ENCODE measurements at regions not wholly inside any gene's neighbourhood (a gene's known extent, or its start where the extent isn't known, plus 50 kb on each side); places are given as distances from the start of the nearest gene placed in this dataset.

DNA sequence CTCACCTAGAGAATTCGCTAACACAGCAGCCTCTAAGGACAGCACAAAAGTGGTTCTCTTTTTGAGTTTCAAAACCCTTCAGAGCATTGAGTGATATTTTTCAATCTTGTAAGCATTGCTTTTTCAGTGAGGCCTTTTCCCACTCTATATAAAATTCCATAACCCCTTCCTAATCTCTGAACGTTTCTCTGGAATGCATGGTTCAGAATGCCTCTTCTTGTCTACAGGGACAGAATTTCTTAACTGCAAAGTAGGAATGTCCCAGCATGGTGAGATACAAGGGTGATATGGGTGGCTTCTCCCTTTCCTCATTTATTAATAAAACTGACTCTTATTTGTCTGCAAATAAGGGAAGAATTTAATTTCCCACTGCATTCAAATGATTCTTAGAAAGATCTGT, 377.9 kb downstream of the LTN1 start:
- ChIA-PET POLR2A (no interaction called here), CTCF (interaction anchor here (1.2 kb wide), 1 partner anchor 15 kb away, joined by 3 read pairs; no protein-coding TSS in a partner anchor)
- Histone ChIP-seq H3K4me3 (ENCODE audit: low read depth, low read length) (no peak overlapping the region), H3K9me3 (ENCODE audit: control insufficient read depth, insufficient read depth, low read length) (no peaks in the 10 kb centered on the region), H3K27me3 (ENCODE audit: control insufficient read depth, insufficient read depth, low read length) (no peaks in the 10 kb centered on the region), H3K27ac (ENCODE audit: low read depth, low read length) (no peak overlapping the region)
- TF ChIP-seq CTCF (IDR thresholded peaks at IDR 0.05; ENCODE audit: low read depth, low read length), result no peak
- no peak for DNase-seq (ENCODE audit: low read depth, low spot score)

DNA sequence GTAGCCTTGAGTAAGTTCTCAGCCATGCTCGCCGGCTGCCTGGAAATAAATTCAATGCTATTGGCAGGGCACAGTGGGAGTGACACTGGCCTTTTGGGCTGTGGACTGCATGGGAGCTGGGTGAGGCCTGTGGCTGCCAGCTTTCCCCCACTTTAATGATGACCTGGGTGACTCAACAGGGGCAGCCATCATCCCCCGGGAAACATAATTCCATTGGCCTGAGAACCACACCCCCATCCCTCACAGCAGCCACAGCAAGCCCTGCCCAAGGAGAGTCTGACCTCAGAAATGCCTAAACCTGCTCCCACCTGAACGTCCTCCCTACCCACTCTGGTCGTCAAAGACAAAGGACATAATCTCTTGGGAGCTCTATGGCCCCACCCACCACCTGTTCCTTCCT, 384.0 kb downstream of the LTN1 start:
- Histone ChIP-seq H3K27ac (ENCODE audit: low read depth, low read length) (no peak overlapping the region), H3K27me3 (ENCODE audit: control insufficient read depth, insufficient read depth, low read length) (no peaks in the 10 kb centered on the region), H3K9me3 (ENCODE audit: control insufficient read depth, insufficient read depth, low read length) (no peaks in the 10 kb centered on the region), H3K4me3 (ENCODE audit: low read depth, low read length) (no peak overlapping the region)
- DNase-seq (ENCODE audit: low read depth, low spot score), result no peak
- CTCF ChIA-PET, result no interaction called here
- TF ChIP-seq CTCF (IDR thresholded peaks at IDR 0.05; ENCODE audit: low read depth, low read length), result no peak
- POLR2A ChIA-PET, result no interaction called here

- TF ChIP-seq CTCF (IDR thresholded peaks at IDR 0.05; ENCODE audit: low read depth, low read length), result no peak
- Histone ChIP-seq H3K27me3 (ENCODE audit: control insufficient read depth, insufficient read depth, low read length) (no peaks in the 10 kb centered on the region), H3K27ac (ENCODE audit: low read depth, low read length) (no peak overlapping the region), H3K9me3 (ENCODE audit: control insufficient read depth, insufficient read depth, low read length) (no peaks in the 10 kb centered on the region), H3K4me3 (ENCODE audit: low read depth, low read length) (no peak overlapping the region)
- CTCF ChIA-PET, result interaction anchor here (0.6 kb wide), 1 partner anchor 8 kb away, joined by 3 read pairs; no protein-coding TSS in a partner anchor
- no peak for DNase-seq (ENCODE audit: low read depth, low spot score)
- POLR2A ChIA-PET, result no interaction called here
These were observed 385.1 kb downstream of the LTN1 start for GRCh38 chr21:28607545-28607944.

GRCh38 chr21:28604946-28605537, 387.6 kb downstream of the LTN1 start:
- no peak for DNase-seq (ENCODE audit: low read depth, low spot score)
- ChIA-PET CTCF (no interaction called here), POLR2A (no interaction called here)
- Histone ChIP-seq H3K4me3 (ENCODE audit: low read depth, low read length) (no peak overlapping the region), H3K27me3 (ENCODE audit: control insufficient read depth, insufficient read depth, low read length) (no peaks in the 10 kb centered on the region), H3K9me3 (ENCODE audit: control insufficient read depth, insufficient read depth, low read length) (peaks cover 4% of the 10 kb centered on the region), H3K27ac (ENCODE audit: low read depth, low read length) (no peak overlapping the region)
- TF ChIP-seq CTCF (IDR thresholded peaks at IDR 0.05; ENCODE audit: low read depth, low read length), result no peak

GRCh38 chr21:28602546-28602945, 390.1 kb downstream of the LTN1 start:
- ChIA-PET POLR2A (no interaction called here), CTCF (no interaction called here)
- H3K27ac ChIP-seq (ENCODE audit: low read depth, low read length), result no peak overlapping the region
- DNase-seq (ENCODE audit: low read depth, low spot score), result no peak
- peaks cover 14% of the 10 kb centered on the region for H3K9me3 ChIP-seq (ENCODE audit: control insufficient read depth, insufficient read depth, low read length)
- H3K27me3 ChIP-seq (ENCODE audit: control insufficient read depth, insufficient read depth, low read length), result no peaks in the 10 kb centered on the region
- TF ChIP-seq CTCF (IDR thresholded peaks at IDR 0.05; ENCODE audit: low read depth, low read length), result no peak
- H3K4me3 ChIP-seq (ENCODE audit: low read depth, low read length), result no peak overlapping the region
